ENCODE measurements at regions not wholly inside any gene's neighbourhood (a gene's known extent, or its start where the extent isn't known, plus 50 kb on each side); places are given as distances from the start of the nearest gene placed in this dataset.

DNA sequence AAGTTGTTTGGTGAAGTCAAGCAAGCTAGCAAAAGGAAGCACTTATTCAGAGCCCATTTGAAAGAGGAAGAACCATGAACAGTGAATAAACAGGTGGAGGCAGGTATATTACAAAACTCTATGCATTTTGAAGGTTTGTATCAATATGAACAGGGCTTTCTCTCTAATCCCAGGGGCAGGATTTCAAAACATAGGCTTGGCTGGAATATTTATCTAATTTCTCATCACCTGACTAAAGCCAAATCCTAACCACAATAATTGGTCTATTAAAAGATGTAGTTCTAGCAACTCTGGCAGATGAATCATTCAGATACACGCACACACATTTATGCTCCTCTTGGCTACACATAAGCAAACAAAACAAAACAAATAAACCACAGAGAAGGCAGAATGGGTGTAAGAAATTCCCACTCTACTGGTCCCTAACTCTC lies 554.4 kb downstream of the INHBA start:
- H3K27me3 ChIP-seq (ENCODE audit: control insufficient read depth, insufficient read depth, low read length) = no peaks in the 10 kb centered on the region
- H3K4me1 ChIP-seq (ENCODE audit: control insufficient read depth, insufficient read depth, low read length) = no peaks in the 10 kb centered on the region
- H3K27ac ChIP-seq (ENCODE audit: low read depth, low read length) = no peak overlapping the region
- H3K4me3 ChIP-seq (ENCODE audit: low read length) = no peak overlapping the region
- H3K9ac ChIP-seq (ENCODE audit: low read length) = no peak overlapping the region
- H3K36me3 ChIP-seq (ENCODE audit: control insufficient read depth, insufficient read depth, low read length) = no peaks in the 10 kb centered on the region

DNA sequence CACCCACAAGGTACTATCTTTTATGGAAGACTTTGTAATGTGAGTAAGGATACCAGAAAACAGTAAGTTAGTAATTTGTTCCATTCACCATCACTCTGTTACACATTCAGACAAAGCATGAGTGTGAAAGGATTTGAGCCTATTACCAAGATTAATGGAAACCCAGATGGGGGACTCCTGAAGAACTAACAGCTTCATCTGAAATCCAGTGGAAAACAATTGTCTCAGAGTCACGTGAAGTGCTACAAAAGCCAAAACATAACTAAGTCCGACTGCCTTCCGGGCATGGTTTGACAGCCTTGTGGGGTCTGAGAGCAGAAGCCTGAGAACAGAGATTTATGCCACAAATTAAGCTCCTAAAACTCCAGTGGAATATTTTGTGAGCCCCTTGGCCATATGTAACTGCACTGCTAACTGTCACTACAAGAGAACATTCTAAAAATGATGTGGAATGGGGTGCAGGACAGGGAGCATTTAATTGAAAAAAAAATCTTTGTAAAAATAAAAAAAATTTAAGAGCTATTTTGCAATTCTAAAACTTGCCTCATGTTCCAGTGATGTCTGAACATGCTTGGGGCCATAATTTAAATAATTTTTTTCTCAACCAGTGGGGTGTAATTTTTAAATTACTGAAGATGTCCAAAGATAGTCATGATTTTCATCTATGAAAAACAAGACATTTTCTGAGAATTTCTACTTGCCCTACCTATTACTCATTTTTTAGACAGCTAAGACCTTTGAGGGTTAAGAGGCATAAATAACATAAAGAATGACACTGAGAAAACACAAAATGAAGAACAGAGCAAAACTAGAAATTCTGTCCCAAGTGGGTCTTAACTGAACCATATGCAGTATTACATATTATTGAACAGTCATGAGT lies 555.0 kb downstream of the INHBA start:
- no peak overlapping the region for H3K9ac ChIP-seq (ENCODE audit: low read length)
- no peaks in the 10 kb centered on the region for H3K36me3 ChIP-seq (ENCODE audit: control insufficient read depth, insufficient read depth, low read length)
- H3K4me3 ChIP-seq (ENCODE audit: low read length) = no peak overlapping the region
- no peak overlapping the region for H3K27ac ChIP-seq (ENCODE audit: low read depth, low read length)
- H3K4me1 ChIP-seq (ENCODE audit: control insufficient read depth, insufficient read depth, low read length) = no peaks in the 10 kb centered on the region
- no peaks in the 10 kb centered on the region for H3K27me3 ChIP-seq (ENCODE audit: control insufficient read depth, insufficient read depth, low read length)

GRCh38 chr7:41146429-41146828 lies 556.5 kb downstream of the INHBA start:
- no peaks in the 10 kb centered on the region for H3K27me3 ChIP-seq (ENCODE audit: control insufficient read depth, insufficient read depth, low read length)
- no peaks in the 10 kb centered on the region for H3K36me3 ChIP-seq (ENCODE audit: control insufficient read depth, insufficient read depth, low read length)
- H3K4me3 ChIP-seq (ENCODE audit: low read length) = no peak overlapping the region
- no peak overlapping the region for H3K27ac ChIP-seq (ENCODE audit: low read depth, low read length)
- no peak overlapping the region for H3K9ac ChIP-seq (ENCODE audit: low read length)
- H3K4me1 ChIP-seq (ENCODE audit: control insufficient read depth, insufficient read depth, low read length) = no peaks in the 10 kb centered on the region

DNA sequence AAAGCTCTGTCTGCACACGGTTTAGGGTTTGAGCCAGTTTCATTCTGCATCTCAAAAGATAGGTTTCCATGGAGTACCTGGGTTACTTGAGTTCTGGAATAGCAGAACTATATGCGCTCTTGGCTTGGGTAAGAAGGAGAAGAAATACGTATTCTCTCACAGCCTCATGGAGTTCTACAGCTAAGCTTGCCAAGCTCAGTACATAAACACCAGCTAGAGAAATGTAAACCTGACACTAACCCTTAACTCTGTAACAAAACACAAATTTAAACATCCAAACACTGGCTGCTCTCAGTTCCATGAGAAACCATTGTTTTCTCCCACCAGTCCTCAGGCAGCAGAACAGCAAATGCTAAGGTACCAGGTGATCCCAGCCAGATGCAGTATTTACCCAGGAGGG lies 557.2 kb downstream of the INHBA start:
- Histone ChIP-seq H3K4me3 (ENCODE audit: low read length) (no peak overlapping the region), H3K27me3 (ENCODE audit: control insufficient read depth, insufficient read depth, low read length) (no peaks in the 10 kb centered on the region), H3K27ac (ENCODE audit: low read depth, low read length) (no peak overlapping the region), H3K9ac (ENCODE audit: low read length) (no peak overlapping the region), H3K4me1 (ENCODE audit: control insufficient read depth, insufficient read depth, low read length) (no peaks in the 10 kb centered on the region), H3K36me3 (ENCODE audit: control insufficient read depth, insufficient read depth, low read length) (no peaks in the 10 kb centered on the region)

DNA sequence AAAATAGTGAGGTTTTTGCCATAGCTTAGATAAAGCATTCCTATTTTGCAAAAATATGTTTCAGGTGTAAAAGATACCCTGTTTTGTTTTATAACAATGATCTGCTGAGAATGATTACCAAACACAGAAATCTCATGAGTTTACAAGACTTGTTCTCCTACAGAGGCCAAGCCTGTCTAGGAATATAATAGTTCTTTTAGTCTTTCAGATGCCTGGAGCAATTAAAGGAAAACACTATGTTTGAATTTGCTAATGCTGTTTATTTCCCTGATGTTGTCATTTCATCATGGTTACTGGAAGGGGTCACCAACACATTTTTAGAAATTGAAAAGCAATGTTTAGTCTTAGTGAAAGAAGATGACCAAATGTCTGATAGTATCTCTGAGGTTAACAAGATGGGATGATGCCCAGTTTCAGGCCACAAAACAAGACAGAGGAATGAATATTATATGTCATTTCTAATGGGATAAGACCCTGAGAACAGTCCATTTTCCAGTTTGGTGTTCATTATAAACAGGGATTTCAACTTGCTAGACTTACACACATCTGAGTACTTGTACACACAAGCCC lies 559.9 kb downstream of the INHBA start:
- Histone ChIP-seq H3K4me1 (ENCODE audit: control insufficient read depth, insufficient read depth, low read length) (no peaks in the 10 kb centered on the region), H3K27me3 (ENCODE audit: control insufficient read depth, insufficient read depth, low read length) (no peaks in the 10 kb centered on the region), H3K4me3 (ENCODE audit: low read length) (no peak overlapping the region), H3K36me3 (ENCODE audit: control insufficient read depth, insufficient read depth, low read length) (no peaks in the 10 kb centered on the region), H3K27ac (ENCODE audit: low read depth, low read length) (no peak overlapping the region), H3K9ac (ENCODE audit: low read length) (no peak overlapping the region)

GRCh38 chr7:41139789-41140188 lies 563.1 kb downstream of the INHBA start:
- H3K9ac ChIP-seq (ENCODE audit: low read length) = no peak overlapping the region
- H3K27me3 ChIP-seq (ENCODE audit: control insufficient read depth, insufficient read depth, low read length) = no peaks in the 10 kb centered on the region
- H3K36me3 ChIP-seq (ENCODE audit: control insufficient read depth, insufficient read depth, low read length) = no peaks in the 10 kb centered on the region

DNA sequence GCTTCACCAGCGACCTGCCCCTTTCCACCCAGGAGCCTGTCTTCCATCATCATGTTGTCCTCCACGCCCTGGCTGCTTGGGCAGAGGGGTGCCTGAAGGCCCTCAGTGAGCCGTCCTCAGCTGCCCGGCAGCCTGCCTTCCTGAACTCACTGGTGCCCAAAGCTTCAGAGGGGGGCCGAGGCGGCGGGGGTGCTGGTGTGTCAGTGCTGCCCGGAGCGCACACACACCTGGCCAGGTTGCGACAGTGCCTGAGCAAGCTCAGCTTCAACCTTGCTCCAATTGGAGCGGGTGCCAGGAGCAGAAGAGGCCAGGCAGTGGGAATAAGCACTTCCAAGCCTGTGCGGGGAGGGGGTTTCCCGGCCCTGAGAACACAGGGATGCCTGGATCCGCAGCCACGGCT lies 566.3 kb downstream of the INHBA start:
- H3K4me1 ChIP-seq (ENCODE audit: control insufficient read depth, insufficient read depth, low read length) = no peaks in the 10 kb centered on the region
- no peak overlapping the region for H3K4me3 ChIP-seq (ENCODE audit: low read length)
- H3K9ac ChIP-seq (ENCODE audit: low read length) = no peak overlapping the region
- H3K36me3 ChIP-seq (ENCODE audit: control insufficient read depth, insufficient read depth, low read length) = no peaks in the 10 kb centered on the region
- H3K27ac ChIP-seq (ENCODE audit: low read depth, low read length) = no peak overlapping the region
- H3K27me3 ChIP-seq (ENCODE audit: control insufficient read depth, insufficient read depth, low read length) = no peaks in the 10 kb centered on the region

More at GRCh38 chr7:41139789-41140188, 563.1 kb downstream of the INHBA start:
- Histone ChIP-seq H3K4me1 (ENCODE audit: control insufficient read depth, insufficient read depth, low read length) (no peaks in the 10 kb centered on the region), H3K4me3 (ENCODE audit: low read length) (no peak overlapping the region), H3K27ac (ENCODE audit: low read depth, low read length) (no peak overlapping the region)

DNA sequence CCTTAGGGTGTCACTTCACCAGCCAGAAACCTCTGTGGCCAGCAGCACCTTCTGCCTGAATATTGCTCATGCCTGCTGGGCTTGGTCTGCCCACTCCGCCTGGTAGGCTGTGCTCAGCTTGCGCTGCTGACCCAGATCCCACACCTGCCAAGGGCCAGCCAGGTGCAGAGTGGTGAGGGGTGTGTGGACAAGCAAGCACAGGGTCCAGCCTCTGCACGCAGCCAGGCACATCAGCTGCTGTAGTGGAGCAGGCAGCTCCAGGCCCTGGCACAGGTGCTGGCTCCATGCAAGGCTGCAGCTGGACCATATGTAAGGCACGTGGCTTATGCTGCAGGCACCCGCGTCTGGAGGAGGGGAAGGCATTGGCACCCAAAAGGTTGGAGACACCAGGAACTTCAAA lies 567.4 kb downstream of the INHBA start:
- Histone ChIP-seq H3K27me3 (ENCODE audit: control insufficient read depth, insufficient read depth, low read length) (no peaks in the 10 kb centered on the region), H3K27ac (ENCODE audit: low read depth, low read length) (no peak overlapping the region), H3K36me3 (ENCODE audit: control insufficient read depth, insufficient read depth, low read length) (no peaks in the 10 kb centered on the region), H3K4me3 (ENCODE audit: low read length) (no peak overlapping the region), H3K4me1 (ENCODE audit: control insufficient read depth, insufficient read depth, low read length) (no peaks in the 10 kb centered on the region), H3K9ac (ENCODE audit: low read length) (no peak overlapping the region)

DNA sequence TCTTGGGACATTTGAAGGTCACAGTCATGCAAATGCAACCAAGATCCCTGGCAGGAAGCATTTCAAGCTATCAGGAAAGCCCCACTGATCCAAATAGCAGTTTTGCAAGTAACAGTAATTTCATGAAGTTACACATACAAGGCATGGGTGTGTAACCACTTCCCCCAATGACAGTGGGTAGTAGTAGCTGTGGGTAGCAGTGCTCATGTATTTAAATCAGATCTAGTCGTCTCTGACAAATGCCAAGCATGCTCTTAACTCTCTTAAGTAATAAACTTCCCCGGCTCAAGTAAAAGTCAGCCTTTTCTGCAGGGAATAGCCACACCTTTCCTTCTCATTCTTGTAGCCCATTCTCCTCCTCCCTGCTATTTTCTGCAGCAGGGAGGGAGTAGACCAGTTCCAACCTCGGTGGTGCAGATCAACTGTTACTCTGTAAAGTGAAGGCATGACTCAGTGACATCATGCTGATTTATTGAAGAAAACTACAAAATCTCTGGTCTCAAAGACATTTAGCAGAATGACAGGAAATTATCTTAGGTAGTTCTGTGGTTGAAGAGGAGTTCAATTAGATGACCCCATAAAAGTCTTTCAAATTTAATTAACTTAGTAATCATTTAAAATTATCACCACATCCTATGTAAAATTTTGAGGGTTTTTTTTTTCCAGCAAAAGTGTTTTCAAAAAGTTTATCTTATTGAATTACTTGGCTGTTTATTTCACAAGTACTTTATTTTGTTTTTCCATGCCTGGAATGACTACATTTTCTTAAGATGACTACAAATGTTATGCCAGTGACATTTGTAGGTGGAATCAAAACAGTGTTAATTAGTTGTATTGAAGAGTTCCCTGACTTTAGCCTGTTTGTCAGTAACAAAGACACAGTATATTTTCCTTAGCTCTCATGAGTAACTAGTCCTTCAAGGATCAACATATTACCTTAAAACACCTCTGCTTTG lies 568.3 kb downstream of the INHBA start:
- H3K4me1 ChIP-seq (ENCODE audit: control insufficient read depth, insufficient read depth, low read length) = no peaks in the 10 kb centered on the region
- H3K27me3 ChIP-seq (ENCODE audit: control insufficient read depth, insufficient read depth, low read length) = no peaks in the 10 kb centered on the region
- H3K4me3 ChIP-seq (ENCODE audit: low read length) = no peak overlapping the region
- no peak overlapping the region for H3K27ac ChIP-seq (ENCODE audit: low read depth, low read length)
- no peaks in the 10 kb centered on the region for H3K36me3 ChIP-seq (ENCODE audit: control insufficient read depth, insufficient read depth, low read length)
- no peak overlapping the region for H3K9ac ChIP-seq (ENCODE audit: low read length)

- Histone ChIP-seq H3K4me1 (ENCODE audit: control insufficient read depth, insufficient read depth, low read length) (no peaks in the 10 kb centered on the region), H3K36me3 (ENCODE audit: control insufficient read depth, insufficient read depth, low read length) (no peaks in the 10 kb centered on the region), H3K9ac (ENCODE audit: low read length) (no peak overlapping the region), H3K27me3 (ENCODE audit: control insufficient read depth, insufficient read depth, low read length) (no peaks in the 10 kb centered on the region), H3K27ac (ENCODE audit: low read depth, low read length) (no peak overlapping the region), H3K4me3 (ENCODE audit: low read length) (no peak overlapping the region)
Measured at GRCh38 chr7:41133690-41134299, 569.1 kb downstream of the INHBA start.

- Histone ChIP-seq H3K27me3 (ENCODE audit: control insufficient read depth, insufficient read depth, low read length) (no peaks in the 10 kb centered on the region), H3K27ac (ENCODE audit: low read depth, low read length) (no peak overlapping the region), H3K36me3 (ENCODE audit: control insufficient read depth, insufficient read depth, low read length) (no peaks in the 10 kb centered on the region), H3K4me1 (ENCODE audit: control insufficient read depth, insufficient read depth, low read length) (no peaks in the 10 kb centered on the region), H3K9ac (ENCODE audit: low read length) (no peak overlapping the region), H3K4me3 (ENCODE audit: low read length) (no peak overlapping the region)
Measured at GRCh38 chr7:41131956-41132355, 570.9 kb downstream of the INHBA start.

Data from rectal smooth muscle tissue (tissue), 1 donor.